ENCODE measurements at regions not wholly inside any gene's neighbourhood (a gene's known extent, or its start where the extent isn't known, plus 50 kb on each side); places are given as distances from the start of the nearest gene placed in this dataset.

DNA sequence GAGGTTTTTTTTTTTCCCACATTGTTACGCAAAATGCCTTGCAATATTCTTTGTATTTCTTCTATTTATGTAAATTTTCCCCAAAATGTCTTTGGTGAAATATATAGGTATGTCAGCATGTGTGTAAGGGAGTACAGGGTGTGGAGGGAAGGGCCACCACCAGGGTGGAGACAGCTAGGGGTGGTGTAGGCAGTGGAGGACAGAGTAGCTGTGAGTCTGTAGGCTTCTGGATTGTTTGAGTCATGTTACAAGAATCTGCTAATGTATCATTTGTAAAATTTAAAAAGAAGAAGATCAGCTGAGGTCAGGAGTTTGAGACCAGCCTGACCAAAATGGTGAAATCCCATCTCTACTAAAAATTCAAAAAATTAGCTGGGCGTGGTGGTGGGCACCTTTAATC is 175.5 kb downstream of the NXNL2 start:
- WGBS, 2 donors: 89 to 92% methylated on average over 2 of the region's 2 CpGs
- no peak overlapping the region for H3K27ac ChIP-seq
- H3K9me3 ChIP-seq: peaks cover 0 to 3% (median 0%) of the 10 kb centered on the region in 4 donors
- H3K4me3 ChIP-seq: no peak overlapping the region
- H3K27me3 ChIP-seq: no peaks in the 10 kb centered on the region
- H3K36me3 ChIP-seq: no peaks in the 10 kb centered on the region
- no peaks in the 10 kb centered on the region for H3K4me1 ChIP-seq
- no peak for TF ChIP-seq EP300 (IDR thresholded peaks at IDR 0.05)
- no peak for TF ChIP-seq POLR2AphosphoS5 (IDR thresholded peaks at IDR 0.05)
- TF ChIP-seq, protein P1, sequence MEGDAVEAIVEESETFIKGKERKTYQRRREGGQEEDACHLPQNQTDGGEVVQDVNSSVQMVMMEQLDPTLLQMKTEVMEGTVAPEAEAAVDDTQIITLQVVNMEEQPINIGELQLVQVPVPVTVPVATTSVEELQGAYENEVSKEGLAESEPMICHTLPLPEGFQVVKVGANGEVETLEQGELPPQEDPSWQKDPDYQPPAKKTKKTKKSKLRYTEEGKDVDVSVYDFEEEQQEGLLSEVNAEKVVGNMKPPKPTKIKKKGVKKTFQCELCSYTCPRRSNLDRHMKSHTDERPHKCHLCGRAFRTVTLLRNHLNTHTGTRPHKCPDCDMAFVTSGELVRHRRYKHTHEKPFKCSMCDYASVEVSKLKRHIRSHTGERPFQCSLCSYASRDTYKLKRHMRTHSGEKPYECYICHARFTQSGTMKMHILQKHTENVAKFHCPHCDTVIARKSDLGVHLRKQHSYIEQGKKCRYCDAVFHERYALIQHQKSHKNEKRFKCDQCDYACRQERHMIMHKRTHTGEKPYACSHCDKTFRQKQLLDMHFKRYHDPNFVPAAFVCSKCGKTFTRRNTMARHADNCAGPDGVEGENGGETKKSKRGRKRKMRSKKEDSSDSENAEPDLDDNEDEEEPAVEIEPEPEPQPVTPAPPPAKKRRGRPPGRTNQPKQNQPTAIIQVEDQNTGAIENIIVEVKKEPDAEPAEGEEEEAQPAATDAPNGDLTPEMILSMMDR (IDR thresholded peaks at IDR 0.05): no peak
- no peak for TF ChIP-seq POLR2A (IDR thresholded peaks at IDR 0.05)
- intact Hi-C loops (cut with DNase I): no loop called here
- no peak for DNase-seq

DNA sequence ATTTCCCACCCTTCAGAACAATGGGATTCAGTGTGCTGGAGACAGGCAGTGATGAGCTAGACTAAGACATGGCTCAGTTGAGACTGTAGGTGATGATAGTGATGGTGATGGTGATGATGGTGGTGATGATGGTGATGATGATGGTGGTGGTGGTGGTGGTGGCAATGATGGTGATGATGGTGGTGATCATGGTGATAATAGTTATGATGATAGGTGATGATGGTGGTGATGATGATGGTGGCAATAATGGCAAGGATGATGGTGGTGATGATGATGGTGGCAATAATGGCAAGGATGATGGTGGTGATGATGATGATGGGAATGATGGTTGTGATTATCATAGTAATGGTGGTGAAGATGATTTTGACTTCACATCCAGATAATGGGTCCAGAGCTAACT is 176.7 kb downstream of the NXNL2 start:
- no peaks in the 10 kb centered on the region for H3K36me3 ChIP-seq
- no peak for DNase-seq
- intact Hi-C loops (cut with DNase I): no loop called here
- H3K9me3 ChIP-seq: peaks cover 0 to 6% (median 0%) of the 10 kb centered on the region in 4 donors
- no peaks in the 10 kb centered on the region for H3K27me3 ChIP-seq
- no peak overlapping the region for H3K27ac ChIP-seq
- peaks cover 0 to 8% (median 5%) of the 10 kb centered on the region in 4 donors for H3K4me1 ChIP-seq
- no peak overlapping the region for H3K4me3 ChIP-seq
- TF ChIP-seq, protein P1 (IDR thresholded peaks at IDR 0.05): no peak
- no peak for TF ChIP-seq POLR2AphosphoS5 (IDR thresholded peaks at IDR 0.05)
- no peak for TF ChIP-seq POLR2A (IDR thresholded peaks at IDR 0.05)
- no peak for TF ChIP-seq EP300 (IDR thresholded peaks at IDR 0.05)

DNA sequence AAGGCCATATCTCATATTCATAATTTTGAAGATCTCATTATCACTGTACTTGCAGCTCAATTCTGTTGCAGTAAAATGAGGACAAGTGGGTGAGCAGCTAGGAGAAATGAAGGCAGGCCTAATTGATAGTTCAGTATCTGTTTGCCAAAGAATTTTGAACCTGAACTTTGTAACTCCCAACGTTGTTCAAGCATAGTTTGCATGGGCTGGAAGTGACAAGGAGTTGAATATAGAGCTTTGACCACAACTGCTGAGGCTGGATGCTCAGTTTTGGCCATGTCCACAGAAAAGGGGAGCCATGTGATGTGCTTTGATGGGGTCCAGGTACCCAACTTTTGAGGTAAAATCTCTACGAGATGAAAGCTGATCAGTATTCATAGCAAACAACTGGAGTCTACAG is 177.5 kb downstream of the NXNL2 start:
- no peak overlapping the region for H3K27ac ChIP-seq
- intact Hi-C loops (cut with DNase I): no loop called here
- peaks cover 0 to 6% (median 0%) of the 10 kb centered on the region in 4 donors for H3K9me3 ChIP-seq
- TF ChIP-seq POLR2AphosphoS5 (IDR thresholded peaks at IDR 0.05) (no peak), EP300 (IDR thresholded peaks at IDR 0.05) (no peak), POLR2A (IDR thresholded peaks at IDR 0.05) (no peak)
- TF ChIP-seq, protein P1 (IDR thresholded peaks at IDR 0.05): no peak
- no peaks in the 10 kb centered on the region for H3K27me3 ChIP-seq
- no peak for DNase-seq
- peaks cover 0 to 12% (median 8%) of the 10 kb centered on the region in 4 donors for H3K4me1 ChIP-seq
- no peaks in the 10 kb centered on the region for H3K36me3 ChIP-seq
- no peak overlapping the region for H3K4me3 ChIP-seq
- WGBS, 2 donors: 54 to 71% methylated on average over 2 of the region's 2 CpGs

DNA sequence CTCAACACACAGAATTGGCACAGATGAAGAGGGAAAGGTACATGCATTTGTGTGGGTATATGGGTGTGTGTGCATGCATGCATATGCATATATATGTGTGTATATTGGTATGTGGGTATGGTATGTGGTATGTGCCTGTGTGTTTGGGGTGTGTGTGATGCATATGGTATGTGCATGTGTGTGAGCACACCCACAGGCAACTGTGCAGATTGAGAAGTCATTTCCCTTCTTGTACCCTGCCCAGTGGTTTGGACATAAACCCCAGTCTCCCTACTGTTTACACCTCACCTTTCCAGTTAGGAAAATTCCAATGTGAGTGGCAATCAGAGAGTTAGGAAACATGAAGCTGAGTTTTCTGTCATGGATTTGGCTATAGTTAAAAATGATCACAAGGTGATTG is 178.0 kb downstream of the NXNL2 start:
- H3K36me3 ChIP-seq: no peaks in the 10 kb centered on the region
- H3K4me3 ChIP-seq: no peak overlapping the region
- intact Hi-C loops (cut with DNase I): no loop called here
- no peak for TF ChIP-seq POLR2A (IDR thresholded peaks at IDR 0.05)
- TF ChIP-seq EP300 (IDR thresholded peaks at IDR 0.05): no peak
- H3K9me3 ChIP-seq: peaks cover 0 to 6% (median 0%) of the 10 kb centered on the region in 4 donors
- H3K4me1 ChIP-seq: peaks cover 0 to 12% (median 8%) of the 10 kb centered on the region in 4 donors
- H3K27me3 ChIP-seq: no peaks in the 10 kb centered on the region
- no peak overlapping the region for H3K27ac ChIP-seq
- no peak for DNase-seq

DNA sequence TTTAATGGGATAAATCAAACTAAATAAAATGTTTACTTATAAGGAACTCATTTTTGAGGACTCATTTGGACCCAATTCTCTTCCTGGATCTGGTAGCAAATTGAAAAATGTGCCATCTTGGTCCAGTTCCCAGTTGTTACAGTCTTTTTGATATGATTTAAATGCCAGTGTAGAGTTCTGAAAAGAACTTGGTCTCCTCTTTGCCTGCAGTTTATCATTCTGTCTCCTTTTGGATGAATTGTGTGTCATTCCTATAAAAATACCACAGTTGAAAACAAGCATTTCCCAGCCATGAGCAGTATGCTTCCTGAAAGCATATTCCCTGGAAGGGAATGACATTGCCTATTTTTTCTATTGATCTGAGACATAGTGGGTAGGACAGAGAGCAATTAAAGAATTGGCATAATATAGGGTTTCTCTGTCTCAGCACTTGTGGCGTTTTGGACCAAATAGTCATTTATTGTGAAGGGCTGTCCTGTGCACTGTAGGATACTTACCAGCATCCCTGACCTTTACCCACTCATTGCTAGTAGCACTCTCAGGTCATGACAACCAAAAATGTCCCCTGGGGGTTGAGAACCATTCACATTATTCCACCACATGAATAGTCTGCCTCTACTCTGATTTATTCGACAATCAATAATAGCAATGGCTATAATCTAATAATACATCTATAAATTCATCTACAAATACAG is 181.8 kb downstream of the NXNL2 start:
- H3K4me1 ChIP-seq: peaks cover 0 to 12% (median 8%) of the 10 kb centered on the region in 4 donors
- H3K27ac ChIP-seq: no peak overlapping the region
- no peaks in the 10 kb centered on the region for H3K27me3 ChIP-seq
- peaks cover 0 to 6% (median 0%) of the 10 kb centered on the region in 4 donors for H3K9me3 ChIP-seq
- intact Hi-C loops (cut with DNase I): no loop called here
- no peaks in the 10 kb centered on the region for H3K36me3 ChIP-seq
- TF ChIP-seq, protein P1 (IDR thresholded peaks at IDR 0.05): no peak
- TF ChIP-seq POLR2AphosphoS5 (IDR thresholded peaks at IDR 0.05) (peak in 1 of 4 donors; percentile 17), EP300 (IDR thresholded peaks at IDR 0.05) (no peak), POLR2A (IDR thresholded peaks at IDR 0.05) (no peak)
- no peak overlapping the region for H3K4me3 ChIP-seq
- DNase-seq: no peak
- WGBS, 2 donors: 76 to 85% methylated on average over 2 of the region's 2 CpGs
